ENCODE measurements at regions not wholly inside any gene's neighbourhood (a gene's known extent, or its start where the extent isn't known, plus 50 kb on each side); places are given as distances from the start of the nearest gene placed in this dataset.

- TF ChIP-seq EZH2phosphoT487 (IDR thresholded peaks at IDR 0.05; ENCODE audit: insufficient read depth, low read depth) (no peak), EZH2 (IDR thresholded peaks at IDR 0.05; ENCODE audit: insufficient read depth, poor library complexity, severe bottlenecking) (no peak)
These were observed 497.8 kb upstream of the NR2F2 start for GRCh38 chr15:95832668-95833067.

Data from GM23248 (cell line).